Uterus (tissue), 2 donors: ENCODE measurements at regions not wholly inside any gene's neighbourhood (a gene's known extent, or its start where the extent isn't known, plus 50 kb on each side); places are given as distances from the start of the nearest gene placed in this dataset.

Source experiments
- POLR2A ChIP-seq, 2 donors: fragments of 450-650 bp; IDR thresholded peaks; one replicate each; pipeline ENCODE4 v1.6.1; 2016; ENCODE audit warnings: antibody characterized with exemption in 2 of 2, mild to moderate bottlenecking in 1 of 2, moderate library complexity in 1 of 2
- TF ChIP-seq, protein P1 (sequence below), 4 experiments: fragments of 200-600 bp in 2 of 4; fragments of 450-650 bp in 2 of 4; sonication (generic) in 2 of 4; IDR thresholded peaks; one replicate each; pipeline ENCODE4 v1.5.1; 2016 to 2019; ENCODE audit warnings: antibody characterized with exemption in 4 of 4, mild to moderate bottlenecking in 2 of 4, moderate library complexity in 1 of 4

DNA sequence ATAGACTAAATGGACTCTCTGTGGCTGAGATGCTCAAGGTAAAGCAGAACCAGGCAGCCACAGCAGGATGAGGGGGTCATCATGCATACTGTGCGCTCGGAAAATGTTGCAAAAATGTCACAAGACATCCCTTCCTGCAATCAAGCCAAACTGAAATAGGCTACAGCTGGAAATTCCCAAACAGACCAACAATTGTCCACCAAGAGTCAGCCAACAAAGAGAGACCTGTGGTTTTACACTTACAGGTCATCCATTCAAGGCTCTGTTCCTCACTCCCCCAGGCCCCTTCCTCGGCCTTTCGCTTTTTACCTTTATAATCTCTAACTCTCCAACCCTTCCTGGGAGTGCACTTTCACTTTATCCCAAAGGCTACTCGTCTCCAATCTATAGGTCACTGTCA is 1066.9 kb downstream of the TSN start:
- TF ChIP-seq, protein P1, sequence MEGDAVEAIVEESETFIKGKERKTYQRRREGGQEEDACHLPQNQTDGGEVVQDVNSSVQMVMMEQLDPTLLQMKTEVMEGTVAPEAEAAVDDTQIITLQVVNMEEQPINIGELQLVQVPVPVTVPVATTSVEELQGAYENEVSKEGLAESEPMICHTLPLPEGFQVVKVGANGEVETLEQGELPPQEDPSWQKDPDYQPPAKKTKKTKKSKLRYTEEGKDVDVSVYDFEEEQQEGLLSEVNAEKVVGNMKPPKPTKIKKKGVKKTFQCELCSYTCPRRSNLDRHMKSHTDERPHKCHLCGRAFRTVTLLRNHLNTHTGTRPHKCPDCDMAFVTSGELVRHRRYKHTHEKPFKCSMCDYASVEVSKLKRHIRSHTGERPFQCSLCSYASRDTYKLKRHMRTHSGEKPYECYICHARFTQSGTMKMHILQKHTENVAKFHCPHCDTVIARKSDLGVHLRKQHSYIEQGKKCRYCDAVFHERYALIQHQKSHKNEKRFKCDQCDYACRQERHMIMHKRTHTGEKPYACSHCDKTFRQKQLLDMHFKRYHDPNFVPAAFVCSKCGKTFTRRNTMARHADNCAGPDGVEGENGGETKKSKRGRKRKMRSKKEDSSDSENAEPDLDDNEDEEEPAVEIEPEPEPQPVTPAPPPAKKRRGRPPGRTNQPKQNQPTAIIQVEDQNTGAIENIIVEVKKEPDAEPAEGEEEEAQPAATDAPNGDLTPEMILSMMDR (IDR thresholded peaks at IDR 0.05) = no peak
- TF ChIP-seq POLR2A (IDR thresholded peaks at IDR 0.05) = no peak
